Cardiac muscle cell (in vitro differentiated cells and primary cell): ENCODE measurements at regions not wholly inside any gene's neighbourhood (a gene's known extent, or its start where the extent isn't known, plus 50 kb on each side); places are given as distances from the start of the nearest gene placed in this dataset.

ENCODE experiments used
- DNase-seq, 2 donors: peaks; one replicate each; pipeline versions ENCODE4 v3.0.0 to v3.0.0-alpha.2; 2010 to 2017; ENCODE audit warnings: low read depth in 1 of 2, low spot score in 1 of 2
- H3K27ac ChIP-seq: fragments of 200-600 bp; sonication (generic); 2 replicates; pipeline ENCODE4 v1.5.1; 2016
- H3K27me3 ChIP-seq: fragments of 200-600 bp; sonication (generic); 2 replicates; pipeline ENCODE4 v1.6.0; 2016; ENCODE audit warnings: control low read depth
- H3K36me3 ChIP-seq: fragments of 200-600 bp; sonication (generic); 2 replicates; pipeline ENCODE4 v1.5.1; 2016; ENCODE audit warnings: control low read depth
- H3K4me1 ChIP-seq: fragments of 200-600 bp; sonication (generic); 2 replicates; pipeline ENCODE4 v1.8.1; 2017; ENCODE audit warnings: low read depth, mild to moderate bottlenecking, mixed run types
- H3K4me3 ChIP-seq: fragments of 200-600 bp; sonication (generic); 2 replicates; pipeline ENCODE4 v1.5.1; 2016; ENCODE audit warnings: mild to moderate bottlenecking
- H3K9me3 ChIP-seq: fragments of 200-600 bp; sonication (generic); 2 replicates; pipeline ENCODE4 v1.5.1; 2017; ENCODE audit warnings: low read depth, mild to moderate bottlenecking, control low read depth
- TF ChIP-seq, protein P1 (sequence below): IDR thresholded peaks from 2 replicates; pipeline ENCODE4 v1.5.1; 2012; ENCODE audit warnings: low read depth, mild to moderate bottlenecking, low read length

DNA sequence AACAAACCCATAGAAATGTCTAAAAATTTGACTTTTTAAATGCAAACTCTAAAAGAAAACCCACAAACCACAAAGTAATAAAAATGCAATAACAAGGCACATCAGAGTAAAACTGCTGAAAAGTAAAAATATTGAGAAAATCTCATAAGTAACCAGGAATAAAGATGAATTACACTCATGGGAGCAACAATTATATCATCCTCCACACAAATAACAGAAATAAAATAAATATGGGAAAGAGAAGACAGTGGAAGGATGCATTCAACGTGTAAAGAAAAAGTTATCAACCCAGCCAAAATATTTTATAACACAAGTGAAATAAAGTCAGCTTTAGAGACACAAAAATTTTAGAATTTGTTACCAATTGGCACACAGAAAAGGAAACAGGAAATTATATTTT, 1420.2 kb downstream of the PCDH18 start:
- H3K9me3 ChIP-seq: no peaks in the 10 kb centered on the region
- no peaks in the 10 kb centered on the region for H3K36me3 ChIP-seq
- TF ChIP-seq, protein P1, sequence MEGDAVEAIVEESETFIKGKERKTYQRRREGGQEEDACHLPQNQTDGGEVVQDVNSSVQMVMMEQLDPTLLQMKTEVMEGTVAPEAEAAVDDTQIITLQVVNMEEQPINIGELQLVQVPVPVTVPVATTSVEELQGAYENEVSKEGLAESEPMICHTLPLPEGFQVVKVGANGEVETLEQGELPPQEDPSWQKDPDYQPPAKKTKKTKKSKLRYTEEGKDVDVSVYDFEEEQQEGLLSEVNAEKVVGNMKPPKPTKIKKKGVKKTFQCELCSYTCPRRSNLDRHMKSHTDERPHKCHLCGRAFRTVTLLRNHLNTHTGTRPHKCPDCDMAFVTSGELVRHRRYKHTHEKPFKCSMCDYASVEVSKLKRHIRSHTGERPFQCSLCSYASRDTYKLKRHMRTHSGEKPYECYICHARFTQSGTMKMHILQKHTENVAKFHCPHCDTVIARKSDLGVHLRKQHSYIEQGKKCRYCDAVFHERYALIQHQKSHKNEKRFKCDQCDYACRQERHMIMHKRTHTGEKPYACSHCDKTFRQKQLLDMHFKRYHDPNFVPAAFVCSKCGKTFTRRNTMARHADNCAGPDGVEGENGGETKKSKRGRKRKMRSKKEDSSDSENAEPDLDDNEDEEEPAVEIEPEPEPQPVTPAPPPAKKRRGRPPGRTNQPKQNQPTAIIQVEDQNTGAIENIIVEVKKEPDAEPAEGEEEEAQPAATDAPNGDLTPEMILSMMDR: no peak
- H3K27me3 ChIP-seq: no peaks in the 10 kb centered on the region
- no peaks in the 10 kb centered on the region for H3K4me1 ChIP-seq
- no peak for DNase-seq
- no peak overlapping the region for H3K4me3 ChIP-seq
- no peak overlapping the region for H3K27ac ChIP-seq

GRCh38 chr4:136106753-136107152, 1425.5 kb downstream of the PCDH18 start:
- no peak for DNase-seq
- Histone ChIP-seq H3K27ac (no peak overlapping the region), H3K36me3 (no peaks in the 10 kb centered on the region), H3K27me3 (no peaks in the 10 kb centered on the region), H3K9me3 (no peaks in the 10 kb centered on the region), H3K4me1 (peaks cover 6% of the 10 kb centered on the region), H3K4me3 (no peak overlapping the region)
- TF ChIP-seq, protein P1: no peak

GRCh38 chr4:136103616-136104015, 1428.7 kb downstream of the PCDH18 start:
- H3K27ac ChIP-seq: no peak overlapping the region
- no peaks in the 10 kb centered on the region for H3K27me3 ChIP-seq
- TF ChIP-seq, protein P1: no peak
- DNase-seq: no peak
- H3K36me3 ChIP-seq: no peaks in the 10 kb centered on the region
- H3K4me1 ChIP-seq: peaks cover 6% of the 10 kb centered on the region
- no peak overlapping the region for H3K4me3 ChIP-seq
- no peaks in the 10 kb centered on the region for H3K9me3 ChIP-seq

DNA sequence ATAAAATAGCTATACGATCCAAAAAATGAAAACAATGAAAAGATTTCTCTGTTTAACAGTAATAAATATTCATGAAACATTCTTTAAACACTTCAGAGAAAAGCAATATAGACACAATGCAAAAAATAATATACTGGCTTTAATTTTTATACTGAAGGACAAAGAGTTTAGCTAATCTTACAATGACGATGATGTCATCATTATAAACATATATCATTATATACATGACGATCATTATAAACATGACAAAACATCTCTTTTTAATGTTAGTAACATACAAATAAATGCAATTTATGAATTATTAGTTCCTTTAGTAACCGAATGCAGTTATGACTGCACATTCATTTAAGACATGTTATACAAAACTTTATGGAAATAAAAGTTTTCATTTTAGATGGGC, 1434.6 kb downstream of the PCDH18 start:
- TF ChIP-seq, protein P1: no peak

GRCh38 chr4:136088211-136088867, 1444.0 kb downstream of the PCDH18 start:
- Histone ChIP-seq H3K9me3 (no peaks in the 10 kb centered on the region), H3K36me3 (no peaks in the 10 kb centered on the region), H3K27me3 (no peaks in the 10 kb centered on the region), H3K4me3 (no peak overlapping the region), H3K27ac (no peak overlapping the region), H3K4me1 (no peaks in the 10 kb centered on the region)
- no peak for DNase-seq
- TF ChIP-seq, protein P1: no peak

More for the DNA sequence above, 1434.6 kb downstream of the PCDH18 start:
- no peaks in the 10 kb centered on the region for H3K9me3 ChIP-seq
- H3K4me3 ChIP-seq: no peak overlapping the region
- no peaks in the 10 kb centered on the region for H3K4me1 ChIP-seq
- H3K36me3 ChIP-seq: no peaks in the 10 kb centered on the region
- no peak overlapping the region for H3K27ac ChIP-seq
- H3K27me3 ChIP-seq: no peaks in the 10 kb centered on the region
- no peak for DNase-seq
